ENCODE measurements at regions not wholly inside any gene's neighbourhood (a gene's known extent, or its start where the extent isn't known, plus 50 kb on each side); places are given as distances from the start of the nearest gene placed in this dataset.

DNA sequence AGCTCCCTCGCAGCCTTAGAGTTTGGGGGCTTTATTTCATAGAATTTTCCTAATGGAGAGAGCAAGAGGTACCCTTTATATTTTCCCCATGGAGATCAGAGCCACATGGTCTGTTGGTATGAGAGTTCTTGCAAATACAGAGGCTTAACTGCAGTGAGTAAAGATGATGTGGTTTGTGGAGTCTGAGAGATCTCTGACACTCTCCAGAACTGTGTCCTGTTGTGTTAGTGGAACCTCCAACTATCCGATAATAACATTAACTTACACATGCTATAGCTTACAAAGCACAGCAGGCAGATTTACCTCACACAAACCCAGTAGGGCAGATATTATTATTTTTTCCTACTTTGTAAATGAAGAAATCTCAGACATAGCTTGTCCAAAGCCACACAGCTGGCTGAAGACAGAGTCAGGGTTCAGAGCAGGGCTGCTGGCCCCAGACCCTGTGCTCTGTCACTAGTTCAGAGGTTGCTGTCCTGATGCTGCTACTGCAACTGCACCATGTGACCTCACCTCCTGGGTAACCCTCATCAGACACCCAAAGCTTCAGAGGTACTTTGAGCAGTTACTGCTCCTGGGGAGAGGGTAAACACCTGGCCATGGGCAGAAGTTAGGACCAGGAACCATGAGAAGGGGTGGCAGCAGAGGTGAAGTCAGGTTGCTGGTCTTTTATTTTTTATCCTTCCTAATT lies 384.8 kb upstream of the PROX1 start:
- Histone ChIP-seq H2AK9ac (replicated peaks; ENCODE audit: low read depth, low read length, poor library complexity) (no peak overlapping the region), H3K4me2 (ENCODE audit: low read depth, low read length) (no peak overlapping the region), H3K56ac (ENCODE audit: extremely low read depth, insufficient read depth, low read length) (no peak overlapping the region), H2BK20ac (ENCODE audit: low read depth, low read length) (no peak overlapping the region), H3K36me3 (ENCODE audit: control insufficient read depth, insufficient read depth, low read length) (no peaks in the 10 kb centered on the region), H3K14ac (replicated peaks; ENCODE audit: low read depth, low read length) (no peak overlapping the region), H4K91ac (ENCODE audit: insufficient read depth, low read depth, low read length) (no peak overlapping the region), H3K9ac (ENCODE audit: low read depth, low read length) (no peak overlapping the region), H2BK15ac (ENCODE audit: low read depth, low read length) (no peak overlapping the region), H2AFZ (replicated peaks; ENCODE audit: low read length, poor library complexity) (no peak overlapping the region), H2AK5ac (ENCODE audit: low read depth, low read length) (no peak overlapping the region), H4K20me1 (ENCODE audit: insufficient read depth, low read length) (no peaks in the 10 kb centered on the region), H3K4ac (ENCODE audit: low read depth, low read length) (no peak overlapping the region), H3K4me3 (ENCODE audit: insufficient read depth, low read depth, low read length) (no peak overlapping the region), H2BK5ac (ENCODE audit: low read depth, low read length, poor library complexity, severe bottlenecking) (no peak overlapping the region), H3K23ac (ENCODE audit: low read depth, low read length) (no peak overlapping the region), H3K79me1 (ENCODE audit: low read depth in 1 of 2, low read length in 2 of 2) (no peaks in the 10 kb centered on the region), H3K4me1 (ENCODE audit: control insufficient read depth, insufficient read depth, low read length) (no peaks in the 10 kb centered on the region), H3K27ac (ENCODE audit: insufficient read depth, low read length) (no peak overlapping the region), H4K8ac (ENCODE audit: low read depth in 2 of 2, low read length in 2 of 2) (no peak overlapping the region), H3K18ac (ENCODE audit: low read depth, low read length) (no peak overlapping the region), H3K27me3 (ENCODE audit: control insufficient read depth, insufficient read depth, low read length) (no peaks in the 10 kb centered on the region), H3K9me3 (ENCODE audit: control insufficient read depth, insufficient read depth, low read length) (peaks cover 11% of the 10 kb centered on the region), H3K9me1 (ENCODE audit: insufficient read depth, low read length) (no peaks in the 10 kb centered on the region), H4K5ac (ENCODE audit: low read depth, low read length) (no peak overlapping the region), H2BK120ac (ENCODE audit: low read depth, low read length) (no peak overlapping the region)
- in situ Hi-C loops (cut with MboI; ENCODE audit: low sequenced_read_pairs) (no loop called here), dilution Hi-C loops (cut with HindIII; ENCODE audit: low sequenced_read_pairs, unreplicated experiment) (no loop called here), intact Hi-C loops (cut with micrococcal nuclease) (no loop called here)
- ChIA-PET CTCF (no interaction called here), POLR2A (ENCODE audit: unreplicated experiment) (no interaction called here)
- no TSS peak for BruUV-seq (replicated peaks)
- DNase-seq (no peak), ATAC-seq (ENCODE audit: low read depth) (no peak)
- TF ChIP-seq USF2 (IDR thresholded peaks at IDR 0.05; ENCODE audit: low read depth, low read length) (no peak), CHD1 (IDR thresholded peaks at IDR 0.05; ENCODE audit: low read depth, low read length) (no peak), RCOR1 (IDR thresholded peaks at IDR 0.05; ENCODE audit: insufficient replicate concordance, low read length) (no peak), RFX5 (IDR thresholded peaks at IDR 0.05; ENCODE audit: low read depth, low read length) (no peak), CTCF (conservative IDR thresholded peaks at IDR 0.05; ENCODE audit: low read depth, low read length) (no peak), RAD21 (IDR thresholded peaks at IDR 0.05; ENCODE audit: low read length) (no peak), POLR2A (IDR thresholded peaks at IDR 0.05; ENCODE audit: low read depth, low read length) (no peak), CEBPB (IDR thresholded peaks at IDR 0.05; ENCODE audit: low read depth, low read length) (no peak), BHLHE40 (IDR thresholded peaks at IDR 0.05; ENCODE audit: low read depth, low read length) (no peak), MAZ (IDR thresholded peaks at IDR 0.05; ENCODE audit: borderline replicate concordance, low read depth, low read length) (no peak), MXI1 (IDR thresholded peaks at IDR 0.05; ENCODE audit: borderline replicate concordance, low read depth, low read length) (no peak), SMC3 (IDR thresholded peaks at IDR 0.05; ENCODE audit: low read depth, low read length) (no peak), NFE2L2 (IDR thresholded peaks at IDR 0.05; ENCODE audit: low read depth, low read length) (no peak), MAFK (IDR thresholded peaks at IDR 0.05; ENCODE audit: low read depth, low read length) (no peak), FOS (IDR thresholded peaks at IDR 0.05; ENCODE audit: low read depth, low read length) (no peak)
- TF ChIP-seq, protein P1, sequence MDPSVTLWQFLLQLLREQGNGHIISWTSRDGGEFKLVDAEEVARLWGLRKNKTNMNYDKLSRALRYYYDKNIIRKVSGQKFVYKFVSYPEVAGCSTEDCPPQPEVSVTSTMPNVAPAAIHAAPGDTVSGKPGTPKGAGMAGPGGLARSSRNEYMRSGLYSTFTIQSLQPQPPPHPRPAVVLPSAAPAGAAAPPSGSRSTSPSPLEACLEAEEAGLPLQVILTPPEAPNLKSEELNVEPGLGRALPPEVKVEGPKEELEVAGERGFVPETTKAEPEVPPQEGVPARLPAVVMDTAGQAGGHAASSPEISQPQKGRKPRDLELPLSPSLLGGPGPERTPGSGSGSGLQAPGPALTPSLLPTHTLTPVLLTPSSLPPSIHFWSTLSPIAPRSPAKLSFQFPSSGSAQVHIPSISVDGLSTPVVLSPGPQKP (IDR thresholded peaks at IDR 0.05; ENCODE audit: borderline replicate concordance, low read depth, low read length): no peak
- no CpG with 5 or more reads among the region's 2 CpGs for WGBS, 2 experiments (ENCODE audit: extremely low coverage in 2 of 2, insufficient read length in 1 of 2)

Data from IMR-90 (cell line).